ENCODE measurements at regions not wholly inside any gene's neighbourhood (a gene's known extent, or its start where the extent isn't known, plus 50 kb on each side); places are given as distances from the start of the nearest gene placed in this dataset.
"Not testable (repeated sequence)": the region's sequence is repeated elsewhere in the genome, so short reads cannot be mapped to it uniquely, and the experiment has no call there.

DNA sequence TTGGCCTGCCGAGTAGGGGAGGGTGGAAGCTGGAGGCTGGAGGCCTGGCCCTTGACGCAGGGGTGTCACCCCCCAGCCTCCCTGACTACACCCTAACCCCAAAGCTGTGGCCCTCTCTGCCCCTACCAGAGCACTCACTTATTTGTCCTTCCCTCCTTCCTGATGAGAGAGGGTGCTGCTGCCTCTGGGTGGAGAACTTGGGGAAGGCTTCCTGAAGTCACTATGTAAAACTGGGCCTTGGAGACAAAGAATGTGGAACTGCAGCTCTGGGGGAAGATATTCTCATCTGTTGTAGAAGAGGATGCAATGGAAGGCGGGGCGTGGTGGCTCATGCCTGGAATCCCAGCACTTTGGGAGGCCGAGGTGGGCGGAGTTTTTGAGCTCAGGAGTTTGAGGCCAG lies 485.2 kb downstream of the ZNF536 start:
- DNase-seq = no peak

DNA sequence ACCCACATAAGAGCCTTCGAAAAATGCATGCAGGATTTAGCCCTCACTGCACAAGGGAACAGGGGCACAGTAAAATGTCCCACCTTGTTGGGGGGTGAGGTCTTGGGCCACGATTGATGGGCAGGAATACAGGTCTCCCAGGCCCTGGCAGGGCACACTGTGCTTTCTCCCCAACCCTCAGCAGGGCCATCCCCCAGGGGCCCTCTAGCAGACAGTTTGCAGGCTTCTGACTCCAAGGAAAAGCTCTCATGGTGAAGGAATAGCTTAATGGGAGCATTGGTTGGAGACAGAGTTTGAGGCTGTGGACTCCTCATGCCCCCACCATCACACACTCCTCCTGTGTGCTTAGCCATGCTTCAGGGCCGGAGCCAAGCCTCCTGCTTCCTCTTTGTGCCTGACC lies 484.6 kb downstream of the ZNF536 start:
- DNase-seq = no peak

DNA sequence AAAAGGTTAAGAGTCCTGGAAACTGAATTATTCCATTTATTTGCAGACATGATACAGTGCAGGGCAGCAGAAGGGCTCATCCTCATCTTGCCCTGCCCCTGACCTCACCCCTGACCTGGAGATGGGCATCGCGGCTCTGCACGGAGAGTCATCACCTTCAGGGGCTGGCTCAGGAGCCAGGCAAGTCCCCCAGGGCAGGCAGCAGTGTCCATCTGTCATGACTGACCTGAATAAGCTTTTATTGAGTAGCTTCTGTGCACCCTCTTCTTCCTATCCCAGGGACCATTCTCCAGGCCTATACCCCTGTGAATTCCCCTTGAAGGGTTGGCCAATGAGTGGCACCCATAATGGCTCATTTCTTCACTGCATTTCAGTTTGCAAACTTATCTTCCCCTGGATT lies 484.2 kb downstream of the ZNF536 start:
- no peak for DNase-seq

DNA sequence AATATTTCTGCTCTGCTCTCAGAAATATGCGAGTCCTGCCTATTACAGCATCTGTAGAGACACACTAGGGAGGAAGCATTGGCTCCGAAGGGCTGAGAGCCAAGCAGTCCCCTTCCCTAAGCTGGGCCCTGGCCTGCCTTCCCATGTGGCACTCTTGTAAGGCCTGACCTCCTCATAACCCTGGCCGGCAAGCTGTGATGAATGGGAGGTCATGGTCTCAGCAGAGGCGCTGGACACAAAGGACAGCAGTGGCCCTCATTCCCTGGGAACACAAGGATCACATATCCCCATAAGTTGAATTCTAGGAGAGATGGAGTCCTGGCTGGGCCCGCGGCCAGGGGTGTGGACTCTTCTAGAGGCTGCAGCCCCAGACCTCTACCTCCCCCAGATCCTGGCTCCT lies 483.3 kb downstream of the ZNF536 start:
- no peak for DNase-seq

DNA sequence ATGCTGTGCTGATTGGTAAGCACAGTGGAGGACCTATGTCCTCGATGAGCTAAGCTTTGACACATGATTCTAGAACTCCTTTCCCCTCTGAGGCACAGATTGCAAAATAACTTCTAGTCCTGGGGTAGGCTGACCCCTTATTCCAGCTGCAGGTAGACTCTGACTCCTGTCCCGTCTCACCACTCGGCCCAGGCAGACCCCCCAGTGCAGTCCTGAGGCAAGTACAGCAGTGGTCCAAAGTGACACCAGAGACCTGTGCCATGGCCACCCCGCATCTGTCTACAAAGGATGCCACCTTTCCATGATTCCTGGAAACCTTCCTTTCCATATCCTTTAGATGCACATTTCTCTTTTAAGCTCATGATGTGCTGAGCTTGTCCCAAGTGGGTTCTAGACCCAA lies 482.5 kb downstream of the ZNF536 start:
- DNase-seq = no peak

DNA sequence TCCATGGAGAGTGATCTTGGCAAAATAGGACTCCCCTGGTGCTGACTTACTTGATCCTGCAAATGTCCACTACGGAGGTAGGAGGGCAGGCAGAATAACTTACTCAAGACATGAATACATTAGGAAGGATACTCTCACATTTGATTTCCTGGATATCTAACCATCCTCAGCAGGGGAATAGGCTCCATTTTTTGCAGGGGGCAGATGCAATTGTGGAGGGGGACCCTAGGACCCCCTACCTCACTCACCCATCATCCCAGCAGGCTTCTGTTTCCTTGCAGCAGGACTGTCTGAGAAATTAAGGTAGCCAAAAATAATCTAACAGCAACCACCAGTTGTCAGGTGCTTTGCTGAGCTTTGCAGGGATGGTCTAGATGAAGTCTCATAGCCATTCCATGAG lies 482.0 kb downstream of the ZNF536 start:
- DNase-seq = no peak

DNA sequence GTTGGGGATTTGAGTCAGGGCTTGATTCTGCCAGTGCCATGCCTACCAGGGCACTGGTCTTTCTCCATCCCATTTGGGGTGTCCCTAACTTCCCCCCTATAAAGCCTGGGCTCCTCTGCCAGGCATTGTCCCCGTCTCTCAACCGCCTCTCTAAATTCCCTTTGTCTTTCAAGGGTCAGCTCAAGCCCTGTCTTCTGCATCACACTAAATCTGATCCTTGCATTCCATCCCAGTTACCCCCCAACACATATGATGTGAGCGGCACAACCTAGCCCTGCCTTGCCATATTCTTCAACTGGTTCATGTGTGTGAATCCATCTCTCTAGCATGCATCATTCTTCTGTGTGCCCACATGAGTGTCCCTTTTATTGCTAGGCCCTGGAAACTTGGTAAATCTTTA lies 480.9 kb downstream of the ZNF536 start:
- no peak for DNase-seq

DNA sequence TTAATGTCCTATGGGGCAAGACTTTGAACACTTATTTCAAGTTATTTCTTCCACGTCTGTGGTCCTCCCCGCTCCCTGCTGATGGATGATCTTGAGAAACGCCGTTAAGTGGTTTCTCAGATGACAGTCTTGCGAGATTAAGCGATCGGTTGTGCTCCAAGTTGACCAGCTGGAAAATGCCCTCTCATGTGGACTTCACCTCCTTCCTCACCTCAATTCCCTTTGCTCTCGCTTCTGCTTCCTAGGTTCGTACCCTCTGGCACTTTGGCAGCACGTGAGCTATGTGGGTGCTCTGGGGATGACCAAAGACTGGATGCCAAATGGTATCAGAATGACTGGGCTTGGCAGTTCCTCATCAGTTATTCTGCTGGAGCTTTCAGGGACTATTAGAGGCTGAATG lies 480.0 kb downstream of the ZNF536 start:
- no peak for DNase-seq

DNA sequence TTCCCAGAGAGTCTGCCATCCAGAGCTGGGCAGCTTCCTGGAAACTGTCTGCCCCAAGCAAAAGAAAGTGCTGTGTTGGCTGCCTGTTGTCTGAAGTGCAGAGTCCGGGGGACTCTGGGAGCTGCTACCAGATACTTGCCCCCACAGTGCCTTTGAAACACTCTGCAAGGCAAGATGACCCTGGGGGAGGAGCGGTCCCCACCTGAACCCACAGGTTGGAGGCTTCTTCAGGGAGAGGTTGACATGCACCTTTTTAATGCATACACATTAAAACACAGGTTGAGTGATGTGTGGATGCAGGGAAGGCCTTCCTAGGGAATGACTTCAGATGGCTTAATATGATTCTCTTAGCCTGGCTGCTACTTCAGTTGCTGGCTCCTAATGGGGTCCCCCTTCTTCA lies 479.5 kb downstream of the ZNF536 start:
- DNase-seq = no peak

DNA sequence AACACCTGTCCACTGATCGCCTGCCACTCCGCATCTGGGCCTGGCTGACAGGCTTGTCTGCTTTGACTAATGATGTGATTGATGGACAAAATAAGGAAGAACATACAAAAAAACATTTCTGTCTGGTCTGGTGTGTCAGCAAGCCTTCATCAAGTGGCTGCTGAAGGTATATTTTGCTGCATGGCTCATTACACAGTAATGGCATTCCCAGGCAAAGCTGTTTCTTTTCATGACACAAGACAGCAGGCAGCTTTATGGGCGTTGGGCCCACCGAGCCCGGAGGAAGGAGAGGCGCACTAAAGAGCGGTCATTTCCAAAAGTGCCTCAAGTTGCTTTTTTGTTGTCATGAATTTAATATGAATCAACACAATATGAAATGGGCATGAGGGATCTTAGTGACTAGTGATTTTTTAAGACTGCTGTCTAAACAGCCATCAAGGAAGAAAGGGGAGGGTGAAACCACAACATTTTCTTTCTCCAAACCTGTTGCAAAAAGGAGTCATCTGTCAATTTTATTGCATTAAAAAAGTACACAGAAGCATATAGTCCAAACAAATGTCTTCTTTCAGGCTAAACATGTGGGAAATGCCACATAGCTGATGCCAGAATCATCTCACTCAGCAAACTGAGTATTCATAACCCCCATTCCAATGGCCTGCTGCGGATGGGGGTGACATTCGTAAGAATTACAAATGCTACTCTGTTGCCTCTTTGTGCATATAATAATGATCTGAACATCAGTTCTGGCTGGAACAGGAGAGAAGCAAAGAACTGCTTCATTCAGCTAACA lies 476.6 kb downstream of the ZNF536 start:
- DNase-seq = no peak

DNA sequence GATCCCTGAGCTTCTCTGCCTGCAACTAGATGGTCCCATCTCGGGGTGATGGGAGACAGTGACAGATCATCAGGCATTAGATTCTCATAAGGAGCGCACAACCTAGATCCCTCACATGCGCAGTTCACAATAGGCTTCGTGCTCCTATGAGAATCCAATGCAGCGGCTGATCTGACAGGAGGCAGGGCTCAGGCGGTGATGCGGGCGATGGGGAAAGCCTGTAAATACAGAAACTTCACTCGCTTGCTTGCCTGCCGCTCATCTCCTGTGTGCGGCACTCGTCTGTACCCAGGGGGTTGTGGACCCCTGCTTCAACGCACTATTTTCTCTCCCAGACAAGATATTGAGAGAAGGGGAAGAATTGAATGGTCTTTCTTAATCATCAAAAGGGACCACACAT lies 473.9 kb downstream of the ZNF536 start:
- DNase-seq = no peak

DNA sequence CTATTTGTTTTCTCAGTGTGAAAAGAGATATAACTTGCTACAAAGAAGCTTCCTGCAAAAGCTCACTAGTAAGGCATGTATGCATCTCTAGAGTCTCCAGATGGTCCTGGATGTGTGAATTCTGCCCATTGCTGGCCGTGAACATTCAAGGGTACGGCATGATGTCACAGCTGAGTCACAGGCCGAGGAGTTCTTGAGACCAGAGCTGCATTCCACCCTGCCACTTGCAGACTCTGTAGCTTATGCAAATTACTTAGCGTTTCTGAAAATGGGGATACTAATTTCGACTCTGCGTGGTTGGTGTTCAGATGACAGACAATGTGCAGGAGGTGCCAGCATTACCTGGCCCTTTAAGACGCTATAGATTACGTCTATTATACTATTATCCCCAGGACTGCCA lies 470.7 kb downstream of the ZNF536 start:
- DNase-seq = no peak

DNA sequence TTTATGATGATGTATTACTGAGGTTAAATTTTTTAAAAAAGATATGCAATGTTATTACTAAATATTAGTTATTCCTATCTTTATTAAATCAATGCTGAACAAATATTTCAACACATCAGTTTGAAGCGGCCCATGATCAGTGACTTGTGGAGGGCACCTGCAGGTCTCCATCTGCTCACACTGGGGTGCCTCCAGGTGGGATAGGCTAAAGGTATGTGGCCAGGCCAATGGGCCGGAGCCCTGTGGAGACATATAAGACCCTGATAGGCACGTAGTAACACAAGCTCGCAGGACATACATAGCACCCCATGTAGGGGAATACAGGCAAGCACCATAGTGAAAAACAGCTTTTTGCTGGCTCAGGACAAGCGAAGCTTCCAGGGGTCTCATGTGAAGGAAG lies 469.8 kb downstream of the ZNF536 start:
- no peak for DNase-seq

DNA sequence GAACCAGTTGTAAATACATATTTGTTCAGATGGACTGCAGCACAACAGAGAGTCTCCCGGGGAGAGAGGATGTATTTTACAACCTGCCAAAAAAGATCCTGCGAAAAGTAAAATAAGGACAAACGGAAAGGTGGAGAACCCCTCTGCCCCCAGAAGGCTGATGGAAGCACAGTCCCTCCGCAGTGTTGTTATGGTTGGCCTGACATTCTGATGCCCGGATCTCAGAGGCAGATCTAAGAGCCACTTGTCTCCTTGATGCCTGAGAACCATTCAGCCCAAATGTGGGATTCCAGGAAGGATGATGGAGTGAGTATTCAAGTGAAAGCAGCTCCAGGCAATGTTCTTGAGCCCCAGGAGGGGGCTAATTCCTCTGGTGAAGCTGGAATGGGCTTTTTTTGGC lies 458.7 kb downstream of the ZNF536 start:
- no peak for DNase-seq

DNA sequence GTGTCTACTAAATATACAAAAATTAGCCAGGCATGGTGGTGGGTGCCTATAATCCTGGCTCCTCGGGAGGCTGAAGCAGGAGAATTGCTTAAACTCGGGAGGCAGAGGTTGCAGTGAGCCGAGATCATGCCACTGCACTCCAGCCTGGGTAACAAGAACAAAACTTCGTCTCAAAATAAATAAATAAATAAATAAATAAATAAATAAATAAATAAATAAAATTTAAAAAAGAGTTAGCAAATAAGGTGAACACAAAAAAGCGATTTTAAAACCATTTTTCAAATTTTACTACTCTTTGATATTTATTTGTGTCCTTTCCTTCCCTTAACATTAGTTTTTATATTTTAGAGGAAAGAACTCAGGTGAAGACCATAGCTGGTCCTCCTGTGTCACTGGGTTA lies 453.3 kb downstream of the ZNF536 start:
- not testable (repeated sequence) for DNase-seq

DNA sequence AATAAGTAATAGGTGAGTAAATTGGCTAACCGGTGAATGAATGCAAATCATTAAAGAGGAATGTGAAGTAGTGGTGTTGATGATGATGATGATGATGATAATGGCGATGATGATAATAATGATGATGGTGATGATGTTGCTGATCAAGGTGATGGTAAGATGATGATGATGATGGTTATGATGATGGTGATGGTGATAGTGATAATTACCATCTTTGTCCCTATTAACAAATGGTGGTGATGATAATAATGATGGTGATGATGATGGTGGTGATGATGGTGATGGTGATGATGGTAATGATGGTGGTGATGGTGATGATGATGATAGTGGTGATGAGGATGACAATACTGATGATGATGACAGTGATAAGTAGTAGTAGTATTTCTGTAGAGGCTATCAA lies 452.6 kb downstream of the ZNF536 start:
- DNase-seq = no peak

DNA sequence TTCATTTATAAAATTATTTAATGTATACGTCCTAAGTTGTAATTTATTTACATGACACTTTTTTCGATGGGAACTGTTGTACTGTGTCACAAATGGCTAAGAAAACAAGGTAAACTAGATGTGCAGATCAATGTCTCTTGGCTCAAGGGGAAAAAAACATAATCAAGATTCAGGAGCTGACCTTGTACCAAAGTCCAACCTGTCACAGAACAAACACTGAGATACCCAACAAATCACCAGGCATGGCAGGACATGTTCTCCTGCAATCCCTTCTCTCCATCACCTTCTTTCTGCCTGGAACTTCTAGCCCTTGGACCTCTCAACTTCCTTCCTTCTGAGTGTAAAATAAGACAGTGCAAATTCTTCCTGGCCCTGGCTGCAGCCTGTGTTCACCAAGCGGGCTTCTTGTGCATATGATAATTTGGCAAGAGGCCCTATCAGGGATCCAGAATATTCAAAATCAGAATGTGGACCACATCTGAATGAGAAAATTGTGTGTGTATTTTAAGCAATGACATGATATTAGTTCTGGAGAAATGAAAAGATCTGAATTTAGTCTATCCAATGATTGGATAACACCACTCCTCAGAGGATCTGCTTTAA lies 445.9 kb downstream of the ZNF536 start:
- no peak for DNase-seq

DNA sequence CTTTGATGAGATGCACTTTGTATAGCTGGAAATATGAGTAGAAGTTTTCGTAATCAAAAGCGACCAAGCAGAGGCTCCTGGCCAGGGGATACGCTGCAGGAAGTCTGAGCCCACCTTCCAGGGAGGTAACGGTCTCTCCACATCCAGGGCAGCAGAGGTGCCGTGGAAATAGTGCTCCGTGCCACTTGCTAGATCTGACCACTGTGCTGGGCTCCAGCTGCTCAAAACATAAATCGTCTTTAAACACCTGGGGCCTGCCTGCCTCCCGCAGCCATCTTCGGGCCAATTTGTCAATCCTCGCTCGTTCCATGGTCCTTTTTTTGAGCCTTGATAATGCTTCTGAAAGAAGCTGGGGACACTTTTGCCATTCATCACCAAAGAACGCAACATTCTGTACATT lies 445.0 kb downstream of the ZNF536 start:
- DNase-seq = no peak

DNA sequence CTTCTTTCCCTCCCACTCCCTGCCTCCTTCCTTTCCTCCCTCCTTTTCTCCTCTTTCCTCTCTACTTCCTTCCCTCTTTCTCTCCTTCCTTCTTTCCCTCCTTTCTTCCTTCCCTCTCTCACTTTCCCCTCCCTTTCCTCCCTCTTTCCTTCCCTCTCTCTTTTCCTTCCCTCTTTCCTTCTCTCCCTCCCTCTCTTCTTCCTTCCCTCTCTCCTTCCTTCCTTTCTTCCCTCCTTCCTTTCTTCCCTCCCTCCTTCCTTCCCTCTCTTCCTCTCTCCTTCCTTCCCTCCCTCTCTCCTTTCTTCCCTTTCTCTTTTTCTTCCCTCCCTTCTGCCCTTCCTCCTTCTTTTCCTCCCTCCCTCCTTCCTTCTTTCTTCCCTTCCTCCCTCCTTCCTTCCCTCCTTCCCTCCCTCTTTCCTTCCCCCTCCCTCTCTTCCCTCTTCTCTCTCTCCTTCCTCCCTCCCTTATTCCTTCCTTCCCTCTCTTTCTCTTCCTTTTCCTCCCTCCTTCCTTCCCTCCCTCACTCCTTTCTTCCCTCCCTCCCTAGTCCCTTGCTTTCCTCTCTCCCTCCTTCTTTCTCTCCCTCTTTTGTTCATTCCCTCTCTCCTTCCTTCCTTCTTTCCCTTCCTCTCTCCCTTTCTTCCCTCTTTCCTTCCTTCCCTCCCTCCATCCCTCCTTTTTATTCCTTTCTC lies 443.9 kb downstream of the ZNF536 start:
- DNase-seq = no peak

DNA sequence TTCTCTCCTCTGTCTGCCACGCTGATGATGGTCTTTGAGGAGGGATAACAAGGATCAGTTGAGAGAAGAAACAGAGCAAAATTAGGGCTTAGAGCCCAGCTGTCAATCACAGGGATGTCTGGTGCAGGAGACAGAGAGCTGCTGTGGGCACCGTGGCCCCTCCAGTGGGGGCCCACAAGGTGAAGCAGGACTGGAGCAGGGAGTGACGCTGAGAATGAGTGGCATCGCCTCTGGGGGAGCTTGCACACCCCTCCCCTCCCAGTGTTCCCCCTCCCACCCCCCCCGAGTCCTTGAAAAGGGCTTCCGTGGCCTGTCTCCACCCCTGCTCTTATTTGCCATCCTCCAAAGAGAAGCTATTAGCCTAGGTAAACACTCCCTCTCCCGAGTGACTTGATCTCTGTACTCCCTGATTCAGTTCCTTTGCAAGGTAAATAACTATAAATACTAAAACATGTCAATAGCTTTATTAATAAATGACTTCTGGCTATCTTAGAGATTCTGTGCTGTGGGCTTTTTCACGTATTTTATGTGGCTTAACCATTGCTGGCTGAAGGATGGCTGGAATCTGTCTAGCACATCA lies 440.0 kb downstream of the ZNF536 start:
- no peak for DNase-seq

DNA sequence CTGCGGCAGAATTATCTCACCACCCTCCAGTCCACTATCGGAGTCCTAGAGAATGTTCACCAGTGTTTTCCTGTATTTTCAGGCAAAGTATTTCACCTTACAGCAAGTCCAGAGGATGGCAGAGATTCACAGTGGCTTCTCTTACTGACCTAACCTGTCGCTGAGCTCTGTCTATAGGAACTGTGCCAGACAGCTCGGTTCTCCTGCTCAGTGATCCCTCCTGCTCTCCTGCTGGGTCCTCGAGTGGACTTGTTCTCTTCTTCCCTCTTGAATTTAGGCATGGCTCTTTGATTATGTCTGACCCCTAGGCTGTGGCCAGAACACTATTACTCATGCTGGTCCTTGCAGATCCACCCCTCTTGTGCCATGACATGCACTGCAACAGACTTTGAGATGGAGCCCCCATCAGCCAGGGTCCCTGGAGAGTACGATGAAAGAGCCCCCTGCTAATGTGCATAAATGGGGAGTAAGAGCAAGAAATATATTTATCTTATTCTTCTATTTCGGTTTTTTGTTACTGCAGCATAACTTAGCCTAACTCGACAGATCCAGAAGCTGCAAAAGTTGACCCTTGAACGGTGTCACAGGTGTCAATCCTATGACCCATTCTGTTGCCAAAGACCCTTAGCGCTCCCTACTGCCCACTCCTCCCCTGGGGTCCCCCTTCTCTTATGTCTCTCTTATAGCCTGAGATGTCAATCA lies 439.4 kb downstream of the ZNF536 start:
- DNase-seq = no peak

DNA sequence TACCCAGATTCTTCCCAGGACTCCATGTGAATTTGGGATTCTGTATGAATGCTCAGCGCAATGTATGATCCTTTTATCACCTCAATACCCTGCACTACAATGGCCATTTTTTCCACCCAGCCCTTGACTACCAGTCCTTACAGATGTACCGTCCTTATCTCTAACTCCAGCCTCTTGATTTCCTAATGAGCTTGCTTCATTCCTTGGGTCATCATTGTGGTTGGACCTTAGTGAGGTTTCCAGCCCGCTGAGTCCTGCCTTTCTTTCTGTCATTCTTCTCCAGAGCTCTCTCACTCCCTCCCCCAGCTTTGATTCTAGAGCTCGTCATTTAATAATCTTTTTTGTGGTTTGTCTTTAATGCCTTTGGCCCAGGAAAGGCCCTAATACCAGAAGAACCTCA lies 438.5 kb downstream of the ZNF536 start:
- DNase-seq = no peak

DNA sequence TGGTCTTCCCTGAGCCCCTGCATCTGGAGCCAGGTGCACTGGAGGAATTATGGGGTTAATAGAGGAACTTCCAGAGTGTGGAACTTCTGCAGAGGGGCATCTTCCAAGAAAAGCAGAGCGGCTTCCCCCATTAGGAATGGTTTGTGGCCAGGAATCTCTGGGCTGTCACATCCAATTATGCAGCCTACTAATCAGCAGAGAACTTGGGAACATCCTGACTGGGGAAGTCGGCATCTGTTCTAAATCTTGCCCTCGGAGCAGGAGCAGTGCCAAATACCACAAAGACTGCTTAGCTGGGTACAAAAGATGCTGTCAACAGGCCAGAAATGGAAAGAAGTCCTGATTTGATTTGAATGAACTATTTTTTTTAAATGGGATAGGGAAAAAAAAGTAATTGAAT lies 435.1 kb downstream of the ZNF536 start:
- DNase-seq = no peak
